ENCODE measurements at regions not wholly inside any gene's neighbourhood (a gene's known extent, or its start where the extent isn't known, plus 50 kb on each side); places are given as distances from the start of the nearest gene placed in this dataset.

- TF ChIP-seq CTCF (IDR thresholded peaks at IDR 0.05; ENCODE audit: borderline replicate concordance, extremely low read depth, low read length, poor library complexity, severe bottlenecking): no peak
- TF ChIP-seq EZH2 (IDR thresholded peaks at IDR 0.05; ENCODE audit: borderline replicate concordance, low read depth, low read length, severe bottlenecking): no peak
Measured at GRCh38 chr12:77377116-77377515, 311.7 kb upstream of the E2F7 start.
